ENCODE measurements at regions not wholly inside any gene's neighbourhood (a gene's known extent, or its start where the extent isn't known, plus 50 kb on each side); places are given as distances from the start of the nearest gene placed in this dataset.

DNA sequence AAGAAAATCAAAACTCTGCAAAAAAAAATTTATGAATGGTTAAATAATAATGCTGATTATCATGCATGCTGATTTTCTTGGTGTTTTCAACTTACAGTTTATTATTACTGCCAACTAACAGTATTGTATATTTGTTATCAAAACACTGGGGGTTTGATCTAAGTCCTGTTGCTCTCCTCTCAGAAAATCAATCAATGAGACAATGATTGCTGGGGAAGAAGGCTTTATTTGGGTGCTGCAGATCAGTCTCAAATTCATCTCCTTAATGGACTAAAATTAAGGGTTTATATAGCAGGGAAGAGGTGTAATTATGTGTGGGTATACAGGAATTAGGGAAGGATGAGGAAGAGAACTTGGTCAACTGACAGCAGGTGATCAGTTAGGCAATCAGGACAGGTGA is 565.5 kb upstream of the CDH6 start:
- FAIRE-seq (no peak), DNase-seq (ENCODE audit: low spot score in 2 of 2) (no peak)

DNA sequence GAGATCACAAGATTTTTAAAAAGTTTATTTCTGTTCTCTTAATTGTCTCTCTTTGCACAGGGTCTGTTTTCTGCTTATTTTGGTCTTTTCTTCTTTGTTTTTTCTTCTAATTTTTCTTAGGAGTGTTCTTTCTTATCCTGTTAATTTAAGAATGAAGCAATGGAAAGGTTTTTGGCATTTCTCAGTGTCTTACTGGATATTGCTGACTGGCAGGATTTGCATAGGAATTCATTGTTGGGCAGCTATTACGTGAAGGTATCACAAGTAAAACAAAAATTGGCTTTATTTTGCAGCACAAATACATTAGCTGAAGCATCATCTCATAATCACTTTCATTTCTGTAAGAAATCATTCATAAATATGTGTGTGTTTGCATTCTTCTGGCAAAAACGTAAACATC is 566.9 kb upstream of the CDH6 start:
- FAIRE-seq (no peak), DNase-seq (ENCODE audit: low spot score in 2 of 2) (no peak)

DNA sequence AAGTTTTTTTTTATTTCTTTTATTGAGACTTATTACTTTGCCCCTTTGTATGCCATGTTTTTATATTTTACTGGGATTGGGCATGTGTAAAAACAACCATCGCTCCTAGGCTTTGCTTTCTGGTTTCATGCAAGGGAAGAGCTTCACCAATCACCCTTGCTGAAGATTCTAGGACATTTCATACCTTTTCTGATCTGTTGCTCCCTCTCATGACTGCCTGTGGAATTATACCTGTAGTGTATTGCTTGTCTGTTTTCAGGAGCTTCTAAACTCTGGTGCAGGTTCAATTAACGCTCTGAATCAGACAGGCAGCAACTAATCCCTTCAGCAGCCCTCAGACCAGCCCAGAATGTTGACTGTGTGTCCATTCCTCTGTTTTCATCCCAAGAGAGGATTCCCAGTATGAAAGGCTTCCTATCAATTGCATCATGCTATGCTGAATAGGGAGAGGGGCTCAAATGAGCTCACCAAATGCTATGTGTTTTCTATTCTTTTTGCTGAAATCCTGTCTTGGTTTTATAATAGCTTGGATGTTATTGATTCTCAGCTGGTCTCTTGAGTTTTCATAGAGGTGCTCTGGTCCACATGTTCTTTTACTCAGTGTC is 572.9 kb upstream of the CDH6 start:
- DNase-seq (ENCODE audit: low spot score in 2 of 2) (no peak), FAIRE-seq (no peak)

DNA sequence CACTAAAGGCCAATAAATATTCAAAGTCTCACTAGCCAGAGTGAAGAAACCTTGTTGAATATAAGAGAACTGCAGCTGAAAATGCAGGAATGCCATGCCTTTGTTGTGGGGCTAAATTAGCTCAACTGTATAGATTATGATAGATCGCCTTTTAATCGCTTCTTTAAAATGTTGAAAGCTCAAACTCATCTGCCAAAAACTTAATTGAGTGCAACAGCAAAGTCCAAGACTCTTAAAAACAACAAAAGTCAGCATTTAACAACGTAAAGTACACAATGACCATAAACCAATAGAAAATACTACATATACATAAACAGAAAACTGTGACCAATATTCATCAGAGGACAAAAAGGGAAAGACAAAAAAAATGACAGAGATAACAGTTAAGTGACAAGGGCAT is 585.0 kb upstream of the CDH6 start:
- FAIRE-seq (no peak), DNase-seq (ENCODE audit: low spot score in 2 of 2) (no peak)

DNA sequence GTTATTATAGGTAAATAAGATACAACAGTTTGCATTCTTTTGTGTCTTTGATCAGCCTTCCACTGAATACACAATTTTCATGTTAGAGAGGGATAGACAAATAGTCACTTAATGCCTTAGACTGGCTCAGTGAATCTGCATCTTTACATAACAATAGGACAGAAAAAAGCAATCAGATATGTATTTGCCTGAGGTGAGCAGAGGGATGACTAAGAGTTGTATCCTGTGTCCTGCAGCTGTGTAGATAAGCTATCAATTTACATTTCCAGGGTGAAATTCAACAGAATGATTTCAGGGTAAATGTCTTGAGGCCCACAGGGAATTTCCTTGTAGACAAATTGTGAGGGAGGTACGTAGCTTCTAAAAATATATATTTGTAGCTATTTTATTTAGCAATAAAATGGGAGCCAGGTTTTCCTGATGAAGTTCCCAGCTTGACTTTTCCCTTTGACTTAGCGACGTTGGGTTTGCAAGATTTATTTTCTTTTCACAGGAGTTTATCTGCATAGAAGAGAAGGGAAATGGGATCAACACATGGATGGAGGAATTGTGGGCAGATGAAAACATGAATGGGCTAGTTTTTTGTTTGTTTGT is 586.1 kb upstream of the CDH6 start:
- FAIRE-seq (no peak), DNase-seq (ENCODE audit: low spot score in 2 of 2) (no peak)

DNA sequence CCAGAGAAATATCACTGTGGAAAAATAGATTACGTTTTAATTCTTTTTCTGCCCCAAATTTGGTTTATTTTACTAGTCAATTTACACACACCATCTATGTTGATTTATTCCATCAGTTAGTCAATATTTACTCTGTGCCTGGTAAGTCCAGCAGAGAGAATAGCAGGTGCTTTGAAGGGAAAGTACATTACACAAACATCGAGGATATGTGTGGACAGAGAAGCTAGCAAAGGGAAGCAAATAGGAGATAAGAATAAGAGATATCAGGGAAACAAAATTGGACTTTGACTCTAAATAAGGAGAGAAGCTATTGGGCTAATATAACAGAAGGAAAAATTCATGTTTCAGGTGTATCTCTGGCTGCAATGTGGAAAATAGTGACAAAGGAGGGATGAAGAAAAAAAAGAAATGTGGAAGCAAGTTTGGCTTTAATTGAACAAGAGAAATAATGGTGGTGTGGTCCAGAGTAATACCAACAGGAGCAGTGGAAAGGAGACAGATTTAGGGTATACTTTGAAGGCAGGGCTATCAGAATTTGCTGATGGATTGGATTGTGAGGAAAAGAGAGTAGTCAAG is 587.7 kb upstream of the CDH6 start:
- FAIRE-seq, result no peak
- no peak for DNase-seq (ENCODE audit: low spot score in 2 of 2)

DNA sequence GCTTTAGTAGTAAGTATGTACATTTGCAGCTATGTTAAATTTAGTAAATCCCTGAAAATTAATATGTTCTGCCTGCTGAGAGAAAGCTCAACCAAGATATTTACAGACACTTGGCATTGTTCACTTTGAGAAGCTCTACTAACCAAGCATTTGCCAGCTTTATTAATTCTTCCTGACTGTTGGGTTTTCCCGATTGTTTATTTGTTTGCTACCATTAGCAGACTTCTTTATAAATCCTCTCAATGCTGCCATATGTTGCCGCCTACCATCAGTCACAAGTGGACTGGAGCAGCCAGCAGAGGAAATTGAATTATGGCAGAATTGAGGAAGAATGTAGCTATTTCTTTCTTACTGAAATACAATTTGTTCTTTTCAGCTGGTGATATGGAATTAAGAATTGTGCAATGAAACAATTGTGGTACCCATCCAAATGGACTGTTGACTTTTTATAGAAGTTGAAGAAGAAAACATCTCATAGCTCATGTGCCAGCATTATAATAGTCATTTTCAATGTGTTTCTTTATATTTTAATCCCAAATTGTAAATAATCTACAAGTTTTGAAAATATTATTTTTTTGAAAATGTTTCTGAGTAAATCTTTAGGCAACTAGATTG is 588.7 kb upstream of the CDH6 start:
- DNase-seq (ENCODE audit: low spot score in 2 of 2), result no peak
- peak; percentile 34 for FAIRE-seq

DNA sequence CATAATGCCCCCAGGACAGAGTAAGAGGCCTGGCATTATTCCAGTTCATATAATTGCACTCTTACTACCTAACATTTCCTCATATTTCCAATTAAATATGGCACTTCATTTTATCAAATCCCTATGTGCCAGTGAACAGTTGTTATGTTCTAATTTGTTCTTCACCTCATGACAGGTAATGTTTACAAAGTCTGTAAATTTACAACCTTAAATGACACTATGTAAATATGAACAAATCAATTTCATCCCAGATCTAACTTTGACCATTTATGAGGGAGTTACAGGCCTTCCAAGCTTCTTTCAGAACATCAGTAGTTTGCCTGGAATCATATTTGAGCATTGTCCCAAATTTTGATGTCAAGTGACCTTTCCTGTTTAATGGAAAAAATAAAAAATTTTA is 592.6 kb upstream of the CDH6 start:
- FAIRE-seq, result no peak

DNA sequence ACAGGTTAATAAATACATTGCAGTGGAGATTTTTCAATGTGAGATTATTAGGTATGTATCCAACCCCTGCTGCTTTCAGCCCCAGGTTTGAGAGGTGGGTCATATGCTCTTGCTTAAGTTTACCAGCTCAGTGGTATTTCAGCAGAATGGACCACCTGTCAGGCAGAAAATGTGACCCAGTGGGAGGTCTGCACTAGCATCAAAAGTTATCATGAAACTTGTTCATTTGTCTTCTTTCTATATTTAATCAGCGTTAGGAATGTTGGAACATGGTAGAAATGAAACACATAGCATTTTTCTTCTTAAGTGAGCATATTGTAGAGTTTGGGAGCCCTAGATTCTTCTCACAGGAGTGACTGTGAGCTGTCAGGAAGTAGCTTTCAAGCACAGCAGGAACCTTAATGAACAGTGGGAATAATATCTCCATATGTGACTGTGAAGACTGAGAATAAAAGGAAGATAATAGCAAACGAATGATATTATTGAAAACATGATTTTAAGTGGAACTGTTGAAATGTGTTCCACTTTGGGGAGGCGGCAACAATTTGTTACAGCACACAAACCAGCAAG is 596.9 kb upstream of the CDH6 start:
- FAIRE-seq (no peak), DNase-seq (ENCODE audit: low spot score in 2 of 2) (no peak)

More for the DNA sequence above, 592.6 kb upstream of the CDH6 start:
- no peak for DNase-seq (ENCODE audit: low spot score in 2 of 2)

DNA sequence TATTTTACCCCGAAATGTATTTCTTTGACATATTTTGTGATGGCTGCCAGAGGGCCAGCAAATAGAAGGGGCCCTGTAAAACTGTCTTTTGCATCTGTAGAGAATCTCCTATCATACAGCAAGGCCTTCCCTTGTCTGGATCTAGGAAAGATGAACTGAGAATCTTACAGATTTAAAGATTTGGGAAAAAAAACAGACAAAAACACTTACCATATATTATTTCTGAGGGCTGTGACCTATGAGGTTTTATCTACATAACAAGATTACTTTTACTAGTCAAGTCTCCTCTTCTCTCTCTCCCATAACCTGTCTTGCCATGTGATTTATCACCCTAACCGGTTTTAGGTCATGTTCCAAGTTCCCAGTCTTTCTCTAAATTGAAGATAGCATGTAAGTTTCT is 599.2 kb upstream of the CDH6 start:
- DNase-seq (ENCODE audit: low spot score in 2 of 2), result no peak
- FAIRE-seq, result no peak

DNA sequence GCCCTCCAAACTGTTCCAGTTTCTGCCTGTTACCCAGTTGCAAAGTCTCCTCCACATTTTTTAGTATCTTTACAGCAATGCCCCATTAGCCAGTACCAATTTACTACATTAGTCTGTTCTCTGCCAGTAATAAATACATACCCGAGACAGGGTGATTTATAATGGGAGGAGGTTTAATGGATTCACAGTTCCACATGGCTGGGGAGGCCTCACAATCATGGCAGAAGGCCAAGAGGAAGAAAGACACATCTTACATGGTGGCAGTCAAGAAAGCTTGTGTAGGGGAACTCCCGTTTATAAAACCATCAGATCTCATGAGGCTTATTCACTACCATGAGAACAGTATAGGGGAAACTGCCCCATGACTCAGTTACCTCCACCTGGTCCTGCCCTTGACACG is 600.7 kb upstream of the CDH6 start:
- FAIRE-seq, result no peak
- no peak for DNase-seq (ENCODE audit: low spot score in 2 of 2)

DNA sequence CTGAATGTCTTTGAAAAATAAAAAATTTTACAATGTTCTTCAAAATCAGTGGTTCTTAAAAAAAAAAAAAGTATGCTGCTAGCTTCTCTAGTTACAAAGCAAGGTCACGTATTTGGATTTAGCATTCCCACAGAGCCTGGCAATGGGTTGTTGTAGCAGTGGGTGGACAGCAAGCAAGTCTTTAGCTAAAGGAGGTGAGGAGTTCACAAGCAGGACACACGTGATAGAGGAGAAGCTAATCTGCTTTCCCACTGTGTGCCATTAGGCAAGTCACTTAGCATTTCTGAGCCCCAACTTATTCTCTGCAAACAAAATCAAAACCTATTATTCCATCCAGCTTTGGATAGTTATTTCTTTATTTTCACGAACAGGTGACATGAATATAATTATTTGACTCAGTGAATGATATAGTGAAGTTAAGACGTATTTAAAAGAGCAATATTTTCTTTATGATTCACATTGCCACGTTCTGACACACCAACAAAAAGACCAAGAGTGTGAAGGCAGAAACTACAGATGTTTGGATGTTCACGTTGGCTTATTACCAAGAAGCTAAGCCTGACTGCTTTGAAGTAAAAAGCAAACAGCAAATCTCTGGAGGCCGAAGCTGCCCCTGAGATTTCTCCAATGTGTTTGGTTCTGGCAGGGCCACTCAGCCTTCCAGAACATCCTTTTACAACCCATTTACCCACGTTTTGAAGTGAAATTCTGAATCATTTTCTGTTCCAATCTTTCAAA is 612.1 kb upstream of the CDH6 start:
- FAIRE-seq (no peak), DNase-seq (ENCODE audit: low spot score in 2 of 2) (no peak)

DNA sequence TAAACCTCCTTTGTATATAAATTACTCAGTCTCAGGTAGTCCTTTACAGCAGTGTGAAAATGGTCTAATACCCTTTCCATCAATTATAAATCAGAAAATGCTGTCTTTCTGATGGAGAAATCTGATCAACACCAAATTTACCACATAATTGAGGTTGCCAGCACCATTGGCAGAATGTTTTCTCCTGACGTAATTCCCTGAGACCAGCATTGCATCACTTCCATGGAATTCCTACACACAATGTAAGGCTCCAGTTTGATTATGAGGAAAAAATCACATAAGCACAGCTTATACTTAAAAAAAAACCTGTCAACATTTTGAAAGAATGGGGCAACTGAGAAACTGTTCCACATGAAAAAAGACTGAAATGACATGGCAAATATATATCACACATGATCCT is 618.7 kb upstream of the CDH6 start:
- DNase-seq (ENCODE audit: low spot score in 2 of 2), result no peak
- FAIRE-seq, result no peak

DNA sequence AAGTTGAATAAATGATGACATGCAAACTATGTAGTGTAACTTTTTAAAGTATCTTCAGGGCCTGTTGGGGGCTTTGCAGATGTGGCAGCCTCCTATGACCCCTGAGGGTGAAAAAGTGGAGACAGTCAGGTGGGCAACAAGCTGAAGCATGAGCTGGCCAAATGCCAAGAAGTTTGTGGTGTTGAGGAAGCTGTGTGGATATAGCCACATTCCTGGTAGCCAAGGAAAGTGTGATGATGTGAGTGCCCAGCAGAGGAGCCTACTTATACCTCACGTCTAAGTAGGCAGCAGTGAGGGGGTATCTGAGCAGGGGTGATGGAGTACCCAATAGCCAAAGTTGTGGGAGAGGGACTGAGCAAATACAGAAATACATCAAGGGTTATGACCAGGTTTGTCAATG is 621.2 kb upstream of the CDH6 start:
- FAIRE-seq (no peak), DNase-seq (ENCODE audit: low spot score in 2 of 2) (no peak)

DNA sequence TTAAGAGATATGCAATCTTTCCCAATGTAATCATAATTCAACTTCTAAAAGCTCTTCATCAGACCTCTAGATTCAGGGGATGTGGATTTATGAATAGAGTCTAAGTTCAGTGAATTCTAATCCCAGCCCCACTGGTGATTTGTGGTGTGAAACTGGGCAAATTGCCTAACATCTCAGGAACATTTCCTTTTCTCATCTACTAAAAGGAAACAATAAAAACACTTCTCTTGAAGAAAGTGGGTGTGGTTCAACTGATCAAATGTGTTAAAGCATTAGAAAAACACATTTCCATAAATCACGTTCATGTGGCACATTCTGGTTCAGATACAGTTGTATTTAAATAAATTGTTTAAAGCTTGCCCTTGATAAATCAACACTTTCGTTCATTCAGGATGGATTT is 631.7 kb upstream of the CDH6 start:
- FAIRE-seq, result no peak
- no peak for DNase-seq (ENCODE audit: low spot score in 2 of 2)

DNA sequence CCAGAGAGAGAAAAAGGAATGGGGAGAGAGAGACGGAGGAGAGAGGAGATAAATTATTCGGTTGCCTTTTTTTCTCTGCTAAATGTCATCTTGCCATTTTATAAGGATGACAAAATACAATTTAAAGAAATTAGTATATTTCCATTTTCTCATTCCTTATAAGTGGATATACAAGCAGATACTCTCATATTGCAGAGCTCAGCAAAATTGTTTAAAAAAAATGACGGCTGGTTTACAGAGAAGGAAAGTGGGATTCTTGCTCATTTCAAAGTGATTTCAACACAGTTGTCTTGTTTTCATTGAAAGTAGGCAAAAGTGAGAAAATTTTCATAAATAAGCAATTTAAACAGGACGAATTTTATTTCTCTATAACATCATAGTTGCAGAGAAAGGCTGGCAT is 641.9 kb upstream of the CDH6 start:
- FAIRE-seq (no peak), DNase-seq (ENCODE audit: low spot score in 2 of 2) (no peak)

DNA sequence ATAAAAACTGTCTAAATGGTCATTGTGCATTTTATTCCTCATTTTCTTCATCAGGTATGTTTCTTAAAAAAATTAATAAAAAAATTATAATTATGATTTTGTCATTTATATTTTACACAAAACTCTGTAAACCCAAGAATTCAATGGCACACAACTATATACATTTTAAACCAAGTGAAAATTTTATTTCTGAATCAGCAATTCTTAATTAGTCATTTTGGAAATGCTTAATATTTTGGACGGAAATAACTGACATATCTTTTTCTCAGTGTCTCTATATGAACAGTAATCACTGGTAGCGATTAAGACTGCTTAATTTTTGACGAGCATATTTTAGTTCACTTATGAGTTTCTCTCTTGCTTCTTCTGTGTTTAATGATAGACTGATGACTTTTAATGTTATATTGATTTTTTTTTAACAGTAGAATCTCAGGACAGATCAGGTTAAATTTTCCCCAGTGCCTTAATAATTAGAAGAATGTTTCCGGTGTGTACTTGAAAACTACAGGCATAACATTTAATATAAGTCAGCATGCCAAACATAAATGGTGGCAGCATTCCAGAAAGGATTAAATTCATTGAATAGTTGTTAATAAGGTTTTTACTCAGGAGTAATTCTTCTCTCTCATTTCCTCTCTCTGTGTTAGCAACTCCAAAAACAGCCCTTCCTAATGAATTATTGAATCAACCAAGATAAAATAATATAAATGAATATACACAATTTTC is 644.7 kb upstream of the CDH6 start:
- peak; percentile 58 for FAIRE-seq
- no peak for DNase-seq (ENCODE audit: low spot score in 2 of 2)

DNA sequence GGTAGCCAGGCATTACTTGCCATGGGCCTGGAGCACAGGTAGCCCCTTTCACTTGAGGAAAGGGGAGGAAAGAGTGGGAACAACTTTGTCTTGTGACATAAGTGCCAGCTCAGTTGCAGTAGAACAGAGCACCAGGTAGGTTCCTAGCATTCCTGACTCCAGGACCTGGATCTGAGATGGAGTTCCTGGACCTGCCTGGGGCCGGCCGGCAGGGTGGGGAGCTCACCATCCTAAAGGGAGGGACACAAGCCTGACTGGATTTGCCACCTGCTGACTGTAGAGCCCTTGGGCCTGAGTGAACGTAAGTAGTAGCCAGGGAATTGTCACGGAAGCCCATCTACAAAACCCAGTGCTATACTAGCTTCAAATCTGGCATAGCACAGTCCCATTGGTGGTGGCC is 653.3 kb upstream of the CDH6 start:
- no peak for FAIRE-seq
- no peak for DNase-seq (ENCODE audit: low spot score in 2 of 2)

DNA sequence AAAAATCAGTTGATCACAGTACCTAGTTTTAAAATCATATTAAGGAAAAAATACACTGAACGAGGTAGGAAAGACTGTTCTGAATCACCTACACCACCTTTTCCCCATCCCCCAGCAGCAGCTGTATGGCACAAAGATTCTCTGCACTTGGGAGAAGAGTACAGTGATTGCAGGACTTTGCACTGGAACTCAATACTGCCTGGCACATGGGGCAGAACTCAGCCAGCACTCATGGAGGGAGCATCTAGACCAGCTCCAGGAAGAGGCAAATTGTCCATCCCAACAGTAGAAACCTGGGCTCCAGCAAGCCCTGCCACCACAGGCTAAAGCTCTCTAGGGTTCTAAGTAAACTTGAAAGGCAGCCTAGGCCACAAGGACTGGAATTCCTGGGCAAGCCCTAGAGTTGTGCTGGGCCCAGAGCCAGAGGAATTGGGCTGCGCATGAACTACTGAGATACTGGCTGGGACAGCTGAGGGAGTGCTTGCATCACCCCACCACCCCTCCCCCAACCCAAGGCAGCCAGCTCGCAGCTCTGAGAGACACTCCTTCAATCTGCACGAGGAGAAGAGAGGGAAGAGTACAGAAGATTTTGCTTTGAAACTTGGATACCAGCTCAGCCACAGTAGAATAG is 654.4 kb upstream of the CDH6 start:
- no peak for FAIRE-seq
- DNase-seq (ENCODE audit: low spot score in 2 of 2), result no peak

DNA sequence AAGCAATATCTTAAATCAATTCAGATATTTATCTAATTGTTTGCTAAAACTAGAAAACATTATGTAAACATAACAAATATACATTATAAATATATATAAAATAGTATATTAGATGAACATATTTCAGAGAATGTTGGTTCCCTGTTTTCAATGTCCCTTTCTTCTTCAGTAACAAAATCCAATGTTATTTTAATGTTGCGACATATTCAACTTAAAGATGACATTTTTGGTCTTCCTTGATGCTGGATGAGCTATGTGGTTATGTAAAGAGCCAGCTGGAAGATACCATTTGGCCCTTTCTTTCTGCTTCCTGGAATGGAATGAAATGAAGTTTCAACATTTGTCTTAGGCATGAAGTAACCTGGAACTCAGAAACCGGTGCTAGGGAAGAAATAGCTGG is 668.1 kb upstream of the CDH6 start:
- FAIRE-seq, result no peak
- DNase-seq (ENCODE audit: low spot score in 2 of 2), result no peak

Data from frontal cortex (tissue), 3 donors.